ENCODE measurements at regions not wholly inside any gene's neighbourhood (a gene's known extent, or its start where the extent isn't known, plus 50 kb on each side); places are given as distances from the start of the nearest gene placed in this dataset.

DNA sequence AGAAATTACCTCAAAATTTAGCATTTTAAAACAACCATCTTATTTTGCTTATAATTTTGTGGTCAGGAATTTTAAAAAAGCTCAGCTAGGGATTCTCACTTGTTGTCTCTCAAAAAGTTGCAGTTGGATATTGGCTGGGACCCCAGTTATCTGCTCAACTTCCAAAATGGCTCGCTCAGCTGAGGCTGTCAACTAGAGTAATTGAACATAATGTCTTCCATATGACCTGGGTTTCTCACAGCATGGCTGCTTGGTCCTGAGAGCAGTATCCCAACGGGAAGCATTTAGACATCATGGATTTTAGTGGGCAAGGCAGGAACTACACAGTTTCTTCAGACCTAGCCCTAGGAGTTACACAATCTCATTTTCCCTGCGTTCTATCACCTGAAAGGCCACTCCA lies 63.6 kb upstream of the SPEF2 start (continued):
- TF ChIP-seq TOE1 (IDR thresholded peaks at IDR 0.05; ENCODE audit: borderline replicate concordance) (no peak), TOE1 (CRISPR knock-in tag; IDR thresholded peaks at IDR 0.05; ENCODE audit: borderline replicate concordance, low read depth) (no peak), CCNT2 (IDR thresholded peaks at IDR 0.05; ENCODE audit: borderline replicate concordance, extremely low read depth, insufficient read length, low read depth, low read length) (no peak), ZNF239 (CRISPR knock-in tag; IDR thresholded peaks at IDR 0.05) (no peak), ZNF140 (CRISPR knock-in tag; IDR thresholded peaks at IDR 0.05) (no peak)

DNA sequence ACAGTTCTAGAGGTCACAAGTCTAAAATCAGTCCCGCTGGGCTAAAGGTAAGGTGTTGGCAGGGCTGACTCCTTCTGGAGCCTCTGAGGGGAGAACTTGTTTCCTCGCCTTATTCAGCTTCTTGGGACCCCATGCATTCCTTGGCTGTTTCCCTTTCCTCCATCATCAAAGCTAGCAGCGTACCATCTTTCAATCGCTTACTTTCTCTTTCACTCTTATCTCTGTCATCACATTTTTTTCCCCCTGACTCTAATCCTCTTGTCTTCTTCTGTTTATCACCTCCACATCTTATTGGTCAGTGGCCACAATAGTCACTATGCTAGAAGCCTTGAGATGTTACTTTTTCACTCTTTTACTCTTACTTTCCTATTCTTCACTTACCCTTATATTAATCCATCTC lies 72.5 kb upstream of the SPEF2 start:
- ATAC-seq (no peak), DNase-seq (ENCODE audit: extremely low read depth in 1 of 4, low spot score in 3 of 4) (no peak), FAIRE-seq (no peak)
- BruUV-seq (replicated peaks): no TSS peak
- 0% methylated on average over 4 of the region's 4 CpGs for WGBS (ENCODE audit: insufficient coverage, low coverage, missing lambda C conversion rate)
- Histone ChIP-seq H2AFZ (ENCODE audit: low read depth, low read length) (no peak overlapping the region), H3K4me2 (ENCODE audit: insufficient read depth, low read length) (no peak overlapping the region), H3K9ac (ENCODE audit: insufficient read depth in 1 of 2, low read depth in 2 of 2, low read length in 2 of 2) (no peak overlapping the region), H4K20me1 (replicated peaks; ENCODE audit: control insufficient read depth, insufficient read depth, low read length) (no peaks in the 10 kb centered on the region), H3K27me3 (ENCODE audit: control insufficient read depth in 2 of 2, insufficient read depth in 2 of 2, low read length in 2 of 2) (no peaks in the 10 kb centered on the region), H3K4me3 (no peak overlapping the region), H3K4me1 (replicated peaks in 1 of 2; ENCODE audit: control insufficient read depth in 2 of 2, insufficient read depth in 2 of 2, low read length in 2 of 2) (no peaks in the 10 kb centered on the region), H3K9me1 (ENCODE audit: control insufficient read depth, insufficient read depth, low read length) (no peaks in the 10 kb centered on the region), H3K27ac (ENCODE audit: extremely low read depth, low read depth, low read length) (no peak overlapping the region), H3K9me3 (replicated peaks; ENCODE audit: control insufficient read depth, insufficient read depth, low read depth, low read length) (no peaks in the 10 kb centered on the region), H3K36me3 (ENCODE audit: control insufficient read depth, insufficient read depth, low read length) (no peaks in the 10 kb centered on the region), H3K79me2 (ENCODE audit: control insufficient read depth, insufficient read depth, low read length) (no peaks in the 10 kb centered on the region)
- in situ Hi-C loops (cut with MboI): no loop called here
- ChIA-PET POLR2A (no interaction called here), CTCF (ENCODE audit: low intra/inter-chr PET ratio) (no interaction called here)
- intact Hi-C loops (cut with micrococcal nuclease): no loop called here
- TF ChIP-seq, protein P1, sequence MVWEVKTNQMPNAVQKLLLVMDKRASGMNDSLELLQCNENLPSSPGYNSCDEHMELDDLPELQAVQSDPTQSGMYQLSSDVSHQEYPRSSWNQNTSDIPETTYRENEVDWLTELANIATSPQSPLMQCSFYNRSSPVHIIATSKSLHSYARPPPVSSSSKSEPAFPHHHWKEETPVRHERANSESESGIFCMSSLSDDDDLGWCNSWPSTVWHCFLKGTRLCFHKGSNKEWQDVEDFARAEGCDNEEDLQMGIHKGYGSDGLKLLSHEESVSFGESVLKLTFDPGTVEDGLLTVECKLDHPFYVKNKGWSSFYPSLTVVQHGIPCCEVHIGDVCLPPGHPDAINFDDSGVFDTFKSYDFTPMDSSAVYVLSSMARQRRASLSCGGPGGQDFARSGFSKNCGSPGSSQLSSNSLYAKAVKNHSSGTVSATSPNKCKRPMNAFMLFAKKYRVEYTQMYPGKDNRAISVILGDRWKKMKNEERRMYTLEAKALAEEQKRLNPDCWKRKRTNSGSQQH (CRISPR knock-in tag; IDR thresholded peaks at IDR 0.05): no peak
- TF ChIP-seq MTA3 (IDR thresholded peaks at IDR 0.05; ENCODE audit: borderline replicate concordance) (no peak), TCF7 (IDR thresholded peaks at IDR 0.05; ENCODE audit: borderline replicate concordance) (no peak)
- TF ChIP-seq, protein P2, sequence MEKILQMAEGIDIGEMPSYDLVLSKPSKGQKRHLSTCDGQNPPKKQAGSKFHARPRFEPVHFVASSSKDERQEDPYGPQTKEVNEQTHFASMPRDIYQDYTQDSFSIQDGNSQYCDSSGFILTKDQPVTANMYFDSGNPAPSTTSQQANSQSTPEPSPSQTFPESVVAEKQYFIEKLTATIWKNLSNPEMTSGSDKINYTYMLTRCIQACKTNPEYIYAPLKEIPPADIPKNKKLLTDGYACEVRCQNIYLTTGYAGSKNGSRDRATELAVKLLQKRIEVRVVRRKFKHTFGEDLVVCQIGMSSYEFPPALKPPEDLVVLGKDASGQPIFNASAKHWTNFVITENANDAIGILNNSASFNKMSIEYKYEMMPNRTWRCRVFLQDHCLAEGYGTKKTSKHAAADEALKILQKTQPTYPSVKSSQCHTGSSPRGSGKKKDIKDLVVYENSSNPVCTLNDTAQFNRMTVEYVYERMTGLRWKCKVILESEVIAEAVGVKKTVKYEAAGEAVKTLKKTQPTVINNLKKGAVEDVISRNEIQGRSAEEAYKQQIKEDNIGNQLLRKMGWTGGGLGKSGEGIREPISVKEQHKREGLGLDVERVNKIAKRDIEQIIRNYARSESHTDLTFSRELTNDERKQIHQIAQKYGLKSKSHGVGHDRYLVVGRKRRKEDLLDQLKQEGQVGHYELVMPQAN (IDR thresholded peaks at IDR 0.05; ENCODE audit: borderline replicate concordance): no peak
